ENCODE measurements at regions not wholly inside any gene's neighbourhood (a gene's known extent, or its start where the extent isn't known, plus 50 kb on each side); places are given as distances from the start of the nearest gene placed in this dataset.

DNA sequence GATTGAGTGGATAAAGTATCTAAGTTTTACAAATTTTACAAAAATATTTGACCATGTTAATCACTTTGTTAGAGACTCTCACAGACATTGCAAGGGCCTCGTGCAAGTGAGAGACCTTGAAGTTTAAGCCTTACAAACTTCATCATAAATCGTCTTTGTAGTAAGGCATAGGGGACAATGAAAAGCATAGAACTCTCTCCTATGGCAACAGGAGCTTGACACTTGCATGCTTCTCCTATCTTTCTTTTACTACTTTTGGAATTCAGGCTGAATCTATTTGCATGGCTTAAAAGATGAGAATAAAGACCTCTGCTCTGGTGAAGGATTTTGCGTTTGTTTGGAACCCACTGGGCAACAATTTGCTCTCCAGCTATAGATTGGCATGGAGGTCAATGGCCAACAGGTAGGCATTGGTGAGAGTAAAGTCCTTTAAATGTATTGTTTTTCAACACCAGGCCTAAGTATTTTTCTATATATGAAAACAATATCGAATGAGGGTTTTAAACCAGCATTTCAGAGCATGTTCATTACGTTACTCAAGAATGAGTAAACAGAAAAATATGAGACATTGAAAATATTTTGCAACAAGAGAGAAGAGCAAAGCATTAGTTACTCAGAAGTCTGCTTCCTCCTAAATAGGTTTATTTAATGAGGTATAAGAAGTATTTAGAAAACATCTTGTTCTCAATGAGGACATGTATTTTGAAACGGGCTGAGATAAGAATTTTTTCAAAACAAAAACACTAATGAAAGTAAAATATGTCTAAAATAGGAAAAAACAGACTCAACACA, 192.2 kb downstream of the TGFB2 start:
- FAIRE-seq (no peak), ATAC-seq (no peak), DNase-seq (ENCODE audit: low spot score) (no peak)
- Histone ChIP-seq H2AFZ (ENCODE audit: low read length) (no peak overlapping the region), H3K9ac (ENCODE audit: insufficient read depth, low read depth, low read length) (no peak overlapping the region), H4K20me1 (ENCODE audit: insufficient read depth, low read length) (no peaks in the 10 kb centered on the region), H3K79me2 (ENCODE audit: insufficient read depth, low read length) (no peaks in the 10 kb centered on the region), H3K36me3 (replicated peaks in 1 of 2; ENCODE audit: control insufficient read depth in 1 of 2, insufficient read depth in 2 of 2, low read length in 2 of 2) (no peaks in the 10 kb centered on the region), H3K4me2 (ENCODE audit: low read depth, low read length) (no peak overlapping the region), H3K9me3 (ENCODE audit: low read length) (no peaks in the 10 kb centered on the region), H3K27ac (ENCODE audit: extremely low read length, insufficient read depth, low read length) (no peak overlapping the region), H3K27me3 (ENCODE audit: control insufficient read depth in 1 of 2, insufficient read depth in 2 of 2, low read length in 2 of 2) (no peaks in the 10 kb centered on the region), H3K4me1 (ENCODE audit: insufficient read depth, low read length) (no peaks in the 10 kb centered on the region), H3K4me3 (replicated peaks in 1 of 3; ENCODE audit: insufficient read depth in 1 of 3, low read depth in 2 of 3, low read length in 3 of 3) (no peak overlapping the region)
- WGBS (ENCODE audit: low lambda C conversion rate) = 12% methylated on average over 6 of the region's 6 CpGs
- ChIA-PET POLR2A (no interaction called here), CTCF (ENCODE audit: low intra/inter-chr PET ratio, low total read pairs) (no interaction called here)
- BruUV-seq (replicated peaks) = no TSS peak
- in situ Hi-C loops (cut with HindIII; ENCODE audit: extremely low pct_ligation_motif_present, low pct_unique_long_range_greater_than_20kb) (no loop called here), intact Hi-C loops (cut with micrococcal nuclease; ENCODE audit: unreplicated experiment) (no loop called here)
- TF ChIP-seq ZBTB34 (CRISPR knock-in tag; IDR thresholded peaks at IDR 0.05) (no peak), MIER2 (CRISPR knock-in tag; IDR thresholded peaks at IDR 0.05) (no peak), ZNF891 (CRISPR knock-in tag; IDR thresholded peaks at IDR 0.05) (no peak), ZNF253 (CRISPR knock-in tag; IDR thresholded peaks at IDR 0.05; ENCODE audit: borderline replicate concordance) (no peak), ONECUT2 (CRISPR knock-in tag; IDR thresholded peaks at IDR 0.05) (no peak), DZIP1 (CRISPR knock-in tag; IDR thresholded peaks at IDR 0.05) (no peak), ZNF530 (CRISPR knock-in tag; IDR thresholded peaks at IDR 0.05; ENCODE audit: low read depth) (no peak)
- TF ChIP-seq, protein P1, sequence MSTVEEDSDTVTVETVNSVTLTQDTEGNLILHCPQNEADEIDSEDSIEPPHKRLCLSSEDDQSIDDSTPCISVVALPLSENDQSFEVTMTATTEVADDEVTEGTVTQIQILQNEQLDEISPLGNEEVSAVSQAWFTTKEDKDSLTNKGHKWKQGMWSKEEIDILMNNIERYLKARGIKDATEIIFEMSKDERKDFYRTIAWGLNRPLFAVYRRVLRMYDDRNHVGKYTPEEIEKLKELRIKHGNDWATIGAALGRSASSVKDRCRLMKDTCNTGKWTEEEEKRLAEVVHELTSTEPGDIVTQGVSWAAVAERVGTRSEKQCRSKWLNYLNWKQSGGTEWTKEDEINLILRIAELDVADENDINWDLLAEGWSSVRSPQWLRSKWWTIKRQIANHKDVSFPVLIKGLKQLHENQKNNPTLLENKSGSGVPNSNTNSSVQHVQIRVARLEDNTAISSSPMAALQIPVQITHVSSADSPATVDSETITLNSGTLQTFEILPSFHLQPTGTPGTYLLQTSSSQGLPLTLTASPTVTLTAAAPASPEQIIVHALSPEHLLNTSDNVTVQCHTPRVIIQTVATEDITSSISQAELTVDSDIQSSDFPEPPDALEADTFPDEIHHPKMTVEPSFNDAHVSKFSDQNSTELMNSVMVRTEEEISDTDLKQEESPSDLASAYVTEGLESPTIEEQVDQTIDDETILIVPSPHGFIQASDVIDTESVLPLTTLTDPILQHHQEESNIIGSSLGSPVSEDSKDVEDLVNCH (CRISPR knock-in tag; IDR thresholded peaks at IDR 0.05) = no peak

All from HepG2 (cell line).